Astrocyte of the cerebellum (primary cell): ENCODE measurements at regions not wholly inside any gene's neighbourhood (a gene's known extent, or its start where the extent isn't known, plus 50 kb on each side); places are given as distances from the start of the nearest gene placed in this dataset.

ENCODE experiments used
- DNase-seq: peaks from one replicate; pipeline ENCODE4 v3.0.0-alpha.2; 2011; ENCODE audit warnings: low read depth
- H3K4me3 ChIP-seq: 2 replicates; pipeline ENCODE4 v1.5.1; 2011; ENCODE audit warnings: mild to moderate bottlenecking, low read depth, low read length, moderate library complexity
- CTCF ChIP-seq: IDR thresholded peaks from 2 replicates; pipeline ENCODE4 v1.5.1; 2012; ENCODE audit warnings: low read length, low read depth, moderate library complexity, mild to moderate bottlenecking; ENCODE audit errors: missing control alignments
- in situ Hi-C: cut with HindIII; loops from 2 replicates; pipeline ENCODE4 v1.10.0; 2017; ENCODE audit warnings: low sequenced_read_pairs

- DNase-seq, result no peak
- H3K4me3 ChIP-seq, result no peak overlapping the region
- no peak for TF ChIP-seq CTCF
- in situ Hi-C loops, result no loop called here
These were observed 55.3 kb upstream of the POM121L12 start for GRCh38 chr7:52980129-52980528.

- DNase-seq, result no peak
- no peak overlapping the region for H3K4me3 ChIP-seq
- no peak for TF ChIP-seq CTCF
- in situ Hi-C loops, result no loop called here
These were observed 62.3 kb upstream of the POM121L12 start for GRCh38 chr7:52973126-52973525.

- H3K4me3 ChIP-seq, result no peak overlapping the region
- no peak for DNase-seq
- in situ Hi-C loops, result no loop called here
- no peak for TF ChIP-seq CTCF
These were observed 72.9 kb upstream of the POM121L12 start for GRCh38 chr7:52962402-52963076.

- DNase-seq, result no peak
- no peak for TF ChIP-seq CTCF
- no peak overlapping the region for H3K4me3 ChIP-seq
- in situ Hi-C loops, result no loop called here
These were observed 74.3 kb upstream of the POM121L12 start for GRCh38 chr7:52961084-52961483.

- DNase-seq, result no peak
- no peak overlapping the region for H3K4me3 ChIP-seq
- in situ Hi-C loops, result no loop called here
- no peak for TF ChIP-seq CTCF
These were observed 75.4 kb upstream of the POM121L12 start for GRCh38 chr7:52959878-52960660.

- H3K4me3 ChIP-seq, result no peak overlapping the region
- no peak for DNase-seq
- in situ Hi-C loops, result no loop called here
- TF ChIP-seq CTCF, result no peak
These were observed 76.1 kb upstream of the POM121L12 start for GRCh38 chr7:52959336-52959735.
